ENCODE measurements at regions not wholly inside any gene's neighbourhood (a gene's known extent, or its start where the extent isn't known, plus 50 kb on each side); places are given as distances from the start of the nearest gene placed in this dataset.

DNA sequence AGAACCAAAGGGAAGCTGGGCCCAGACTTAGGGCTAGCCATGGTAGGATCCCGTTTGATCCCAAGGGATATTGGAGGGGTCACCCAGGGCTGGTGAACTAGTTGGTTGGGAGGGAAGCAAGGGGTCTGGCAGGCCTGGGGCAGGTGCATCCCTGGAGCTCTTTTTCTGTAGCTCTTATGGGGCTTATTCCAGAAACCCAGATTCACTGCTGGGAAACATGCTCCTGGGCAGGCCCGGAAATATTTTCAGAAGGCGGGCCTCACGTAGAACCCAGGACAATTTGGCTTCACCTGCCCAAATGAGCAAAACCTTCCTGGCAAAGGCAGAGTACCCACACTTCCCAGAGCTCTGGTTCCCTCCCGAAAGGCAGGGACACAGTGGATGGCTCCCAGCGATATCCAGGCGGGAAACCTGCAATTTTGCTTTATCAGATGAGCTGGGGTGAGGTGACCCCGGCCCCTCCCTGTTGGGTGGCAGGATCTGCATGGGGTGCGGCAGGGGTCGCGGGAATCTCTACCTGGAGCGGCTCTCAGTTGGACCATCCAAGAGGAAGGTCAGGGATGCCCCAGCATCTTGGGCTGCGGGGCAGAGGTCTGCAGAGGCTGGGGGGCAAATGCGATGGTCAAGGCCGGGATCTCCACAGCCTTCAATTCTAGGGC is 533.9 kb downstream of the TCERG1L start:
- TF ChIP-seq, protein P1, sequence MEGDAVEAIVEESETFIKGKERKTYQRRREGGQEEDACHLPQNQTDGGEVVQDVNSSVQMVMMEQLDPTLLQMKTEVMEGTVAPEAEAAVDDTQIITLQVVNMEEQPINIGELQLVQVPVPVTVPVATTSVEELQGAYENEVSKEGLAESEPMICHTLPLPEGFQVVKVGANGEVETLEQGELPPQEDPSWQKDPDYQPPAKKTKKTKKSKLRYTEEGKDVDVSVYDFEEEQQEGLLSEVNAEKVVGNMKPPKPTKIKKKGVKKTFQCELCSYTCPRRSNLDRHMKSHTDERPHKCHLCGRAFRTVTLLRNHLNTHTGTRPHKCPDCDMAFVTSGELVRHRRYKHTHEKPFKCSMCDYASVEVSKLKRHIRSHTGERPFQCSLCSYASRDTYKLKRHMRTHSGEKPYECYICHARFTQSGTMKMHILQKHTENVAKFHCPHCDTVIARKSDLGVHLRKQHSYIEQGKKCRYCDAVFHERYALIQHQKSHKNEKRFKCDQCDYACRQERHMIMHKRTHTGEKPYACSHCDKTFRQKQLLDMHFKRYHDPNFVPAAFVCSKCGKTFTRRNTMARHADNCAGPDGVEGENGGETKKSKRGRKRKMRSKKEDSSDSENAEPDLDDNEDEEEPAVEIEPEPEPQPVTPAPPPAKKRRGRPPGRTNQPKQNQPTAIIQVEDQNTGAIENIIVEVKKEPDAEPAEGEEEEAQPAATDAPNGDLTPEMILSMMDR (IDR thresholded peaks at IDR 0.05; ENCODE audit: extremely low read depth, missing control alignments), result no peak
- DNase-seq (ENCODE audit: low spot score), result no peak

DNA sequence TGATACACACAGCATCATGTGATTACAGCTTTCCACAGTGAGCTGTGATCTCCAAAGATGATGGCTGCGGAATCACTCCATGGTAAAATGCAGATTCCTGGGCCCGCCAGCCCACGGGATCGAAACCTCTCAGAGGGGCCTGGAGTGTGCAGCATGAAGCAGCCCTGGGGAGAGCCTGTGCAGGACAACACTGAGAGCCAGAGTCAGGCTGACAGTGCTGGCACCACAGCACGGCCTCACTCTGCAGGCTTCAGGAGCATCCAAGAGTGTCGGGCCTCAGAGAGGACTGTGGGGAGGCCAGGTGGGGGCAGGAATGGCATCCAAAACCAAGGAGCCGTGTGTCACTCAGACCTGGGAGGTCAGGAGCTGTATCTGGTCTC is 533.4 kb downstream of the TCERG1L start:
- TF ChIP-seq, protein P1 (IDR thresholded peaks at IDR 0.05; ENCODE audit: extremely low read depth, missing control alignments), result no peak
- no peak for DNase-seq (ENCODE audit: low spot score)

DNA sequence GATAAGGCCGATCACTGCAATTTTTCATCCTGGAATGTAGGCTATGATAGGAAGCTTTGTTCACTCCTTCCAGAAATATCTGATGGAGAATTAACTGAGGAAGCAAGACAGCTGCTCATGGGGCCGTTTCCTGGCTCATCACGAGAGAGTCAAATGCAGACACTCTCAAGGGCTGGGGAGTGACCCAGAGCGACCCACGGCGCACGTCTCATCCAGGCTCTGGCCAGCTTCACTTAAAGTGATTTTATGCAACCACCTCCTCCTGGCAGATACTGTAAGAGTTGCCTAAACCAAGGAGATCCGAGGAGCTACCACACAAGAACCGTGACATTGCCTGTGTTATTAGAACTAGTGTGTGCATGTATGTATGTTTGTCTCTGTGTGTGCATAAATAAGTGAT is 530.8 kb downstream of the TCERG1L start:
- no peak for DNase-seq (ENCODE audit: low spot score)
- TF ChIP-seq, protein P1 (IDR thresholded peaks at IDR 0.05; ENCODE audit: extremely low read depth, missing control alignments), result no peak

DNA sequence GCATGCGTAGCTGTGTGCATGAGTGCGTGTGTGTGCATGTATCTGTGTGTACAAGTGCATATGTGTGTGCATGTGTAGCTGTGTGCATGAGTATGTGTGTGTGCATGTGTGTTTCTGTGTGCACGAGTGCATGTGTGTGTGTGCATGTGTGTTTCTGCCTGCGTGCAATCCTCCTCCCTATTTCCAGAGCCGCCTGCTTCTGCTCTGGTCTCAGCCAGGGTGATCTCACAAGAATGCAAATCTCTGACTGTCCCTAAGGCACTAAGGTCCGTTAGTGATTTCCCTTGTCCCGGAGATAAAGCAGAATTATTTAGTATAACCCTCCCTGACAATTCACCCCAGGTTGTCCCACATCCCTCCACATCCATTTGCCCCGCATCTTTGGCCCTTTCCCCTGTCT is 530.3 kb downstream of the TCERG1L start:
- DNase-seq (ENCODE audit: low spot score), result no peak
- TF ChIP-seq, protein P1 (IDR thresholded peaks at IDR 0.05; ENCODE audit: extremely low read depth, missing control alignments), result no peak

DNA sequence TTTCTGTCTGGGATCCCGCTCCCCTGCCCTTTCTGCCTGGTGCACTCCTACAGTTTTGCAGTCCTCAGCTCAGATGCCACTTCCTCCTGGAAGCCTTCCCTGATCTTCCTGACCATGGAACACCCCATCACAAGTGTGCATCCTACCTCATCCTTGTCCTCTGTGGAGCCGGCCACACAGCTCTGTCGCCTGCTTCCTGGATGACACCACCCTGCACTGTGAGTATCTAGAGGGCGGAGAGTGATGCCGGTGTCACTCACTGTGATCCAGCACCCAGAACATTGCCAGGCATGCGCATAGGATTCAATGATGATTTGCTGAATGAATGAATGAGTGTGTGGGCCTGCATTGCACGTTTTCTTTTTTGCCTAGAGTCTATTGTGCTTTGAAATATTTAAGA is 529.9 kb downstream of the TCERG1L start:
- no peak for DNase-seq (ENCODE audit: low spot score)
- TF ChIP-seq, protein P1 (IDR thresholded peaks at IDR 0.05; ENCODE audit: extremely low read depth, missing control alignments), result no peak

DNA sequence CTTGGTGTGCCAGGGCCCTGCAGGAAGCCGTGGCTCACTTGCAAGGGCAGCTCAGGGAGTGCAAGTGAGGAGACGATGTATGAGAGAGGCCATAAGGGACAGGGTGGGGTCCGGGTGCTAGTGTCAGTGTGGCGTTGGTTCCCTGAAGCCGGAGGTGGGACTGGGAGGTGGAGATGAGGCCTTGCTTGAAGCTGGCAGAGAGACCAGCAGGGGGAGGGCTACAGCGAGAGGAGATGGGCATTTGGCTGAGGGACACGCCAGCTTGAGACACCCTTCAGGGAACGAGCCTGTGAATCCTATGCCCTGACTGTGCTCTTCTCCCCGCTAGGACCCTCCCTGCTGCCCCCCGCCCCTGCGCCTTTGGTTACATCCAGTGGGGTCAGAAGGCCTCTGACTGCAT is 529.1 kb downstream of the TCERG1L start:
- TF ChIP-seq, protein P1 (IDR thresholded peaks at IDR 0.05; ENCODE audit: extremely low read depth, missing control alignments), result no peak
- no peak for DNase-seq (ENCODE audit: low spot score)

DNA sequence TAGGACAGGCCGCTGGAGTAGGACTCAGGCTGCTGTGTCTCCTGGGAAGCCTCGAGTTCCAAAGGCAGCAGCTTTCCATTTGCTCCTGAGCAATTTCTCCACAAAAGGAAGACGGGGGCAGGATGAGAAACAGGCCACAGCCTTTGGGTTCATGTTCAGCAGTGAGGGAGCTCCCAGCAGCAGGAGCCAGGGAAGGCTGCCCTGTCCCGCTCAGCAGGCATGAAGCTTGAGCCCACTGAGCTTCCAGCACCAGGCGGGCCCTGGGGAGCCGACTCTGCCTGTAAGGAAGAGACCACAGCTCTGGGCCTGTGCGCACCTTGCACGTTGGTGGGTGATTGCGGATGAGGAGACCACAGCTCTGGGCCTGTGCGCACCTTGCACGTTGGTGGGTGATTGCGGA is 527.2 kb downstream of the TCERG1L start:
- TF ChIP-seq, protein P1 (IDR thresholded peaks at IDR 0.05; ENCODE audit: extremely low read depth, missing control alignments), result no peak
- no peak for DNase-seq (ENCODE audit: low spot score)
